ENCODE measurements at regions not wholly inside any gene's neighbourhood (a gene's known extent, or its start where the extent isn't known, plus 50 kb on each side); places are given as distances from the start of the nearest gene placed in this dataset.

DNA sequence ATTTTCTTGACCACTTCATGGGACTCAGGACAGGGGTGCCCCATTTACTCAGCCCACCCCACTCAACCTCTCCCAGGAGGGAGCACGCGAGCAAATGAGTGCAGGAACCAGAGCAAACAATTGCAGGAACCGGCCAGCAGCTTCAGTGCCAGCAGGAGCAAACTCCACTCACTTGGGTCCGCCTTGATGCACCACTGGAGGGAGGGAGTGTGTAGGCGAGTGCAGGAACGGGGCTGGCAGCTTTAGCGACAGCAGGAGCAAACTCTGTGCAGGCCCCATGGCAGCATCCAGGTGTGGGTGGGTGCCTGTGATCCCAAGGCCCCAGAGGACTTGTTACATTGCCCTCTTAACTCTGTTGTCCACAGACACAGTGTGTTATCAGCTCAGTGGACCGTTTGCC, 1667.3 kb upstream of the CELF4 start:
- TF ChIP-seq, protein P1, sequence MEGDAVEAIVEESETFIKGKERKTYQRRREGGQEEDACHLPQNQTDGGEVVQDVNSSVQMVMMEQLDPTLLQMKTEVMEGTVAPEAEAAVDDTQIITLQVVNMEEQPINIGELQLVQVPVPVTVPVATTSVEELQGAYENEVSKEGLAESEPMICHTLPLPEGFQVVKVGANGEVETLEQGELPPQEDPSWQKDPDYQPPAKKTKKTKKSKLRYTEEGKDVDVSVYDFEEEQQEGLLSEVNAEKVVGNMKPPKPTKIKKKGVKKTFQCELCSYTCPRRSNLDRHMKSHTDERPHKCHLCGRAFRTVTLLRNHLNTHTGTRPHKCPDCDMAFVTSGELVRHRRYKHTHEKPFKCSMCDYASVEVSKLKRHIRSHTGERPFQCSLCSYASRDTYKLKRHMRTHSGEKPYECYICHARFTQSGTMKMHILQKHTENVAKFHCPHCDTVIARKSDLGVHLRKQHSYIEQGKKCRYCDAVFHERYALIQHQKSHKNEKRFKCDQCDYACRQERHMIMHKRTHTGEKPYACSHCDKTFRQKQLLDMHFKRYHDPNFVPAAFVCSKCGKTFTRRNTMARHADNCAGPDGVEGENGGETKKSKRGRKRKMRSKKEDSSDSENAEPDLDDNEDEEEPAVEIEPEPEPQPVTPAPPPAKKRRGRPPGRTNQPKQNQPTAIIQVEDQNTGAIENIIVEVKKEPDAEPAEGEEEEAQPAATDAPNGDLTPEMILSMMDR (IDR thresholded peaks at IDR 0.05), result no peak
- TF ChIP-seq POLR2A (IDR thresholded peaks at IDR 0.05), result no peak

All from Peyer's patch (tissue), 4 donors.